Stimulated activated naive CD8-positive, alpha-beta T cell treated with anti-CD3 and anti-CD28 coated beads, Interleukin-15, Interleukin-2, amounts not matched to agents 100 U/mL and 50 U/mL, for 24 hours (primary cell): ENCODE measurements at regions not wholly inside any gene's neighbourhood (a gene's known extent, or its start where the extent isn't known, plus 50 kb on each side); places are given as distances from the start of the nearest gene placed in this dataset.
"Not testable (repeated sequence)": the region's sequence is repeated elsewhere in the genome, so short reads cannot be mapped to it uniquely, and the experiment has no call there.

Experiments
- ATAC-seq: fragments of 150-1000 bp; cut with Tn5 transposase; one replicate; pipeline ENCODE4 v1.10.0; 2021
- DNase-seq: peaks from one replicate; pipeline ENCODE4 v3.0.0; 2021

- ATAC-seq (no peak), DNase-seq (no peak)
These were observed 57.3 kb upstream of the PRSS12 start for GRCh38 chr4:118410138-118410537.

- no peak for ATAC-seq
- no peak for DNase-seq
These were observed 64.5 kb upstream of the PRSS12 start for GRCh38 chr4:118417325-118417724.

DNA sequence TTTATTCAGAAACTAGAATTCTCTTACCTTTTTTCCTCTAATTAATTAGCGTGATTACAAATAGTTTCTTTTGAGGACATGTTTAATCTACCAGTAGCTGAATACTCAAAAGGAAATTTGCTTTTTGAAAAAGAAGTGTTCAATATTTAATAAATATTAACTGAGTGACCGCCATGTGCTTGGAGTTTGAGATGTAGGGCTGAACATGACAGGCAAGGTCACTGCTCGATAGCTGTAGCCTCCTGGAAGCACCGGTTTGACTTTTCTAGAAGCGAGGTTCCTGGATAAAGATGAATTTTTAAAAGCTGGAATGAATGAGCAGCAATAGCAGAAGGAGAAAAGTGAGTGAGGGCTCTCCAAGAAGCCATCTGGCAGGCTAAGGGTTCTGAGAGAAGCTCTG is 65.0 kb upstream of the PRSS12 start:
- not testable (repeated sequence) for ATAC-seq, DNase-seq

DNA sequence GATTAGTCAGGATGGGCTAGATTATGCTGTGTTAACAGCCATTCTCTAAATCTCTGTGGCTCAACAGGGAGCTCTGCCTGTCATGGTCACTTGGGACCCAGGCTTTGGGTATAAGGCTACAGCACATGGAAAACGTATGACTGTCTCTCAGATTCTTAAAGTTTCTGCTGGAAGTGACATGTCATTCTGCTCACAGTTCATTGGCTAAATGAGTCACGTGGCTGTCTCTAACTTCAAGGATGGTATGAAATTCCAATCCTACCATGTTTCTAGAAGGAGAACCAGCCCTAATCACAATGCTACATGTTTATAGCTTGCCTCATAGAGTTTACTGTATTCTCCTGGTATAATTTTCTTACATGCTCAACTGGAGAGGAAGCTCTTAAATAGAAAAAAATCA is 65.6 kb upstream of the PRSS12 start:
- not testable (repeated sequence) for ATAC-seq

GRCh38 chr4:118419626-118420025 is 66.8 kb upstream of the PRSS12 start:
- DNase-seq, ATAC-seq: not testable (repeated sequence)

More for the DNA sequence above, 65.6 kb upstream of the PRSS12 start:
- DNase-seq: not testable (repeated sequence)

GRCh38 chr4:118424062-118424461 is 71.3 kb upstream of the PRSS12 start:
- ATAC-seq: not testable (repeated sequence)
- DNase-seq: peak; percentile 60

DNA sequence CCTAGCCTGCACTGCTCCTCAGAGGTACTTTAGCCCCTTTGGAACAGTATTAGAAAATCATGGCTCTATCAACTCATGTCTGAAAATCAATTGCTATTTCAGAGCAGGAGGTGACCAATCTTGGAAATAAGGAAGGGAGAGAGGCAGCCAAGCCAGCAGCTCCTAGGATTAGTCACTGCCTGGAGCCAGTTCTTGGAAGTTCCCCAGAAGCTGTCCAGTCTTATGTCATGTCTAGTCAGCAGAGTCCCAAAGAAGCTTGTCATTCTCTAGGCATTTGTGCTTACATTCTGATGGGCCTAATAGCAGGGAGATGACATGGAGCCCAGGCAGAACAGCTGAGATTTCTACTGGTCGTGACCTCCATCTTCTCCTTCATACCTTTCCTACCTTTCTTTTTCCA is 76.1 kb upstream of the PRSS12 start:
- not testable (repeated sequence) for ATAC-seq, DNase-seq

DNA sequence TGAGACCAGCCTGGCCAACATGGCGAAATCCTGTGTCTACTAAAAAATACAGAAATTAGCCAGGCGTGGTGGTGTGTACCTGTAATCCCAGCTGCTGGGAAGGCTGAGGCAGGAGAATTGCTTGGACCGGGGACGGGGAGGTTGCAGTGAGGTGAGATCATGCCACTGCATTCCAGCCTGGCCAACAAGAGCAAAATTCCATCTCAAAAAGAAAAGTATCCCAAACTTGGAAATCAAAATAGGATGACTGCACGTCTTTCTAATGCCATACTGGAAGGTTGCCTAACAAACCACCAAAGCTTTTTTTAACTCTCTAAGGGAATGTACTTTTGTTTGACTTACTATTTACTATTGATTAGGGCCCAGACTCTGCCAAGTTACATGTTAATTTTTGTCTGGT is 79.6 kb upstream of the PRSS12 start:
- ATAC-seq, DNase-seq: not testable (repeated sequence)

GRCh38 chr4:118433612-118434375 is 81.0 kb upstream of the PRSS12 start:
- DNase-seq, ATAC-seq: not testable (repeated sequence)

DNA sequence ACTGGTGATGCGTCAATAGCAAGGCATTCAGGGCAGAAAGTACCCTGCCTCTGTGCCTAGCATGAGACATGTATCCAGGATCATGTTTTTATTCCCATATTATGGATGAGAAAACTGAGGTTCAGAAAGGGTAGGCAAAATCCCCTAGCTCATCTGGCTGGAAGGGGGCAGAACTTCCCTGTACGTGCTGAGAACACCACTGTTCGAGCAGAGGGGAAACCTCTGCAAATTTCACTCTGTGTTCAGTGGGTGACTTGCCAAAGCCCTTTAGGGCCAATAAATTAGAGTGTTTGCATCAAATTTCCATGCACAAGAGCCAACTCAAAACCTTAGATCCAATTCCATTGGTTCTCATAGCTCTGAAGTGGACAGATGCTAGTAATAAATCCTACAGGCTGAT is 82.6 kb upstream of the PRSS12 start:
- not testable (repeated sequence) for ATAC-seq, DNase-seq

- ATAC-seq, DNase-seq: not testable (repeated sequence)
These were observed 89.5 kb upstream of the PRSS12 start for GRCh38 chr4:118442115-118442837.

DNA sequence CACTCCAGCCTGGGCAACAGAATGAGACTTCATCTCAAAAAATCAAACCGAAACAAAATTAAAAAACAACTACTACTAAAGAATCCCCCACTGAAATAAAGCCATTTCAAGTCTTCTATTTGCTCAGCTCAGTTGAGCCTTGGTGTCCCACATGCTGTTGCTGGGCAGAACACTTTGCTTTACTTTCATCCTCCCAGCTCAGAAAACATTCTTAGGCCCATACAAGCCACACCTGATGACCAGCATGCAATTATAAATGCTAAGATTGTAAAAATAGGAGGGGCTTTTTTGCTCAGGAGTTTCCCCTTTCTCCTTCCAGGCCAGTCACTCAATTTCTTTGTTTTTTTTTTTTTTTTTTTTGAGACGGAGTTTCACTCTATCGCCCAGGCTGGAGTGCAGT is 94.6 kb upstream of the PRSS12 start:
- not testable (repeated sequence) for ATAC-seq, DNase-seq

GRCh38 chr4:118454857-118455256 is 102.1 kb upstream of the PRSS12 start:
- DNase-seq, ATAC-seq: not testable (repeated sequence)

DNA sequence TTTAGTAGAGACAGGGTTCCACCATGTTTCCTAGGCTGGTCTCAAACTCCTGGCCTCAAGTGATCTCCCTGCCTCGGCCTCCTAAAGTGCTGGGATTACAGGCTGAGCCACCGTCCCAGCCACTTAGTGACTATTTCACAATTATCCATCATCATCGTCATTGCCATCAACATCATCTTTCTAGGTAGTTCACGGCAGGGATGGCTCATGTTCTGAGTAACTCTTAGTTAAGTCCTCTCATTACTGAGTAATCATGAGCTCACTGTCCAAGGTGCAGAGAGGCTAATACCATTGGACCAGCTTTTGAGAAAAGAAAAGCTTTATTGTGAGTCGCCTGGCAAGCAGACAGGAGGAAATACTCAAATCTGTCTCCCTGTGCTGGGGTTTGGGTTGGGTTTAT is 108.6 kb upstream of the PRSS12 start:
- not testable (repeated sequence) for DNase-seq, ATAC-seq

DNA sequence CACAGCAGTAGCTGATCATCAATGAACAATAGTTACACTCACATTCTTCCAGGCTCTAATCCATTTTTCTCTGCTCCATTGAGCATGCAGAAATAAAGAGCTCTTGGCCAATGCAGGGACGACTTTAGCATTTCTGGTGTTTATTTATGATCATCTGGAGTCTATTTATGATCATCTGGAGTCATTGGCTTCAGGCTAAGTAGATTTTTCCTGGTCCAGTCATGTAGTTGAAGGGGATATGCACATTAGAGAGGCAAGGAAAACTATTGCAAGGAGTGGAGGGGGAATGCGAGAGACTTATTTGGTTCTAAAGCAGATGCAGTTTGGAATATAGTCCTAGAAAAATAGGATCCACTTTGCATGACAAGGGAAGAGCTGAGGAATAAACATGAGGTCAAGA is 113.0 kb upstream of the PRSS12 start:
- DNase-seq, ATAC-seq: not testable (repeated sequence)

- not testable (repeated sequence) for DNase-seq, ATAC-seq
These were observed 121.3 kb upstream of the PRSS12 start for GRCh38 chr4:118474001-118474626.

DNA sequence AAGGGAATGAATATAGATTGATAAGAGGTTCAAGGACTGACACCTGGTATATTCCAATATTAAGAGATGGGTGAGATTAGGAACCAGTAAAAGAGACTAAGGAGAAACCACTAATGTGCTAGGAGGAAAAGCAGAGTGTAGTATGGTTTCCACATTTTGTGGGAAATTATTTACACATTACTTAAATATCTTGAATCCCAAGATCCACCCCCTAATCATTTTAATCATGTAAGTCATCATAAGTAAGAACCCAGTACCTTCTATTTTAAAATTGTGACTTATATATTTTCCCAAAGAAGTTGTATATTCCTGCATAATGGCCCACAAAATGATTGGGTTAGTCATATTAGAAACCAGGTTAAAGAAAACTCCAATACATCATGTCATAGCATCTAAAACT is 122.0 kb upstream of the PRSS12 start:
- DNase-seq, ATAC-seq: not testable (repeated sequence)

GRCh38 chr4:118475901-118476300 is 123.1 kb upstream of the PRSS12 start:
- not testable (repeated sequence) for DNase-seq, ATAC-seq

DNA sequence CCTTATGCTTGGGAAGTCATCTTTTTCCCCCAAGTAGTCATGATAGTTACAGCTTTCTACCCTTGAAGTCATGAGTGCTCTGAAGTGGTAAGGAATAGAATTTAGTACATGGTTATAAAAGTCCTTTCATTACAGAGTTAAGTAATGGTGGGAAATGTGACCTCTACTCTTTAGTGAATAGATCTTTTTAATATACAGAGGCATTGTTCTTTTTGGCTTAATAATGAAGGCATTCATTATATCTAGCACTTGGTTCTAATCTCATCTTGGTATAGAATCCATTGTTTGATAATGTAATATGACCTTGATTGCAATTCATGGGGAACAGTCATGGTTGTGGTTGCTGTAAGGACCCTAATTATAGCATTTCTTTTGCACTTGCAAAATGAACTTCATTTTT is 125.0 kb upstream of the PRSS12 start:
- ATAC-seq, DNase-seq: not testable (repeated sequence)

DNA sequence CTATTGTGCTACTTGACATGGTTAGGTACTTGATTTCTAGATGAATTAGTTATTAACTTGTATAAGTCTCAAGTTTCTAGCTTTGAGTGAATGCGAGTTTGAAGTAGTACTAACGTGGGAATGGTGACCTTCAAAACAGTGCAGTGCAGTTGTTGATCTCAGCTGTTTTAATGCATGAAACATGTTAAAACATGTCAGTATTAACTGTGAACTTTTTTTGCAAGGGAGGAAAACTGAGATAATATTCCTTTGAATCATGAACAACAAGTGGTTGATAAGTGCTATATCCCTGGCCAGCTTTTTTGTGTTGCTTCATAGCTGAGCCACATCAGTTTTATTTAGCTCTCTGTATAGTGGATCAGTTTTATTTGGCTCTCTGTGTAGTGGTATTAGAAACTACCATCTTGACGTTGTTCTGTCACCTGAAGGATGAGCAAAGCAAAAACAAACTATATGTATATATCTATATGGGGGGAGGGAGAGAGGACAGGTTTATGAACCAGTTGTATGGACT is 133.1 kb upstream of the PRSS12 start:
- not testable (repeated sequence) for DNase-seq, ATAC-seq

GRCh38 chr4:118492963-118493362 is 140.2 kb upstream of the PRSS12 start:
- DNase-seq, ATAC-seq: not testable (repeated sequence)

GRCh38 chr4:118494437-118494836 is 141.6 kb upstream of the PRSS12 start:
- not testable (repeated sequence) for DNase-seq, ATAC-seq
